ENCODE measurements at regions not wholly inside any gene's neighbourhood (a gene's known extent, or its start where the extent isn't known, plus 50 kb on each side); places are given as distances from the start of the nearest gene placed in this dataset.

- TF ChIP-seq CTCF (IDR thresholded peaks at IDR 0.05; ENCODE audit: partially characterized antibody, unreplicated experiment): no peak
- no peaks in the 10 kb centered on the region for H3K36me3 Mint-ChIP-seq (ENCODE audit: unreplicated experiment)
- H3K27ac Mint-ChIP-seq (ENCODE audit: unreplicated experiment): no peak overlapping the region
- no peaks in the 10 kb centered on the region for H3K27me3 Mint-ChIP-seq (ENCODE audit: unreplicated experiment)
- H3K4me1 Mint-ChIP-seq (ENCODE audit: low read depth, unreplicated experiment): no peaks in the 10 kb centered on the region
- no peaks in the 10 kb centered on the region for H3K9me3 Mint-ChIP-seq (ENCODE audit: unreplicated experiment)
- H3K4me3 Mint-ChIP-seq (ENCODE audit: unreplicated experiment): no peak overlapping the region
- DNase-seq: no peak
Observed at GRCh38 chrY:17277056-17277455, 603.0 kb downstream of the CDY2B start.

GRCh38 chrY:17259497-17259896 is 620.5 kb downstream of the CDY2B start:
- Mint-ChIP-seq H3K27ac (ENCODE audit: unreplicated experiment) (no peak overlapping the region), H3K4me3 (ENCODE audit: unreplicated experiment) (no peak overlapping the region), H3K4me1 (ENCODE audit: low read depth, unreplicated experiment) (peaks cover 1% of the 10 kb centered on the region), H3K36me3 (ENCODE audit: unreplicated experiment) (no peaks in the 10 kb centered on the region), H3K27me3 (ENCODE audit: unreplicated experiment) (peaks cover 2% of the 10 kb centered on the region), H3K9me3 (ENCODE audit: unreplicated experiment) (no peaks in the 10 kb centered on the region)
- no peak for TF ChIP-seq CTCF (IDR thresholded peaks at IDR 0.05; ENCODE audit: partially characterized antibody, unreplicated experiment)
- DNase-seq: no peak

- no peak overlapping the region for H3K27ac Mint-ChIP-seq (ENCODE audit: unreplicated experiment)
- TF ChIP-seq CTCF (IDR thresholded peaks at IDR 0.05; ENCODE audit: partially characterized antibody, unreplicated experiment): no peak
- peaks cover 2% of the 10 kb centered on the region for H3K27me3 Mint-ChIP-seq (ENCODE audit: unreplicated experiment)
- no peak for DNase-seq
- no peak overlapping the region for H3K4me3 Mint-ChIP-seq (ENCODE audit: unreplicated experiment)
- peaks cover 3% of the 10 kb centered on the region for H3K4me1 Mint-ChIP-seq (ENCODE audit: low read depth, unreplicated experiment)
- H3K9me3 Mint-ChIP-seq (ENCODE audit: unreplicated experiment): no peaks in the 10 kb centered on the region
- no peaks in the 10 kb centered on the region for H3K36me3 Mint-ChIP-seq (ENCODE audit: unreplicated experiment)
Observed at GRCh38 chrY:17238406-17238805, 641.6 kb downstream of the CDY2B start.

GRCh38 chrY:17235769-17236168 is 644.3 kb downstream of the CDY2B start:
- H3K4me3 Mint-ChIP-seq (ENCODE audit: unreplicated experiment): no peak overlapping the region
- no peak for TF ChIP-seq CTCF (IDR thresholded peaks at IDR 0.05; ENCODE audit: partially characterized antibody, unreplicated experiment)
- no peaks in the 10 kb centered on the region for H3K36me3 Mint-ChIP-seq (ENCODE audit: unreplicated experiment)
- H3K4me1 Mint-ChIP-seq (ENCODE audit: low read depth, unreplicated experiment): peaks cover 12% of the 10 kb centered on the region
- no peak overlapping the region for H3K27ac Mint-ChIP-seq (ENCODE audit: unreplicated experiment)
- H3K9me3 Mint-ChIP-seq (ENCODE audit: unreplicated experiment): peaks cover 2% of the 10 kb centered on the region
- no peak for DNase-seq
- H3K27me3 Mint-ChIP-seq (ENCODE audit: unreplicated experiment): peaks cover 2% of the 10 kb centered on the region

GRCh38 chrY:17233435-17234109 is 646.4 kb downstream of the CDY2B start:
- Mint-ChIP-seq H3K27me3 (ENCODE audit: unreplicated experiment) (peaks cover 2% of the 10 kb centered on the region), H3K4me3 (ENCODE audit: unreplicated experiment) (peak overlapping the region; percentile 43), H3K9me3 (ENCODE audit: unreplicated experiment) (peaks cover 2% of the 10 kb centered on the region), H3K4me1 (ENCODE audit: low read depth, unreplicated experiment) (peaks cover 12% of the 10 kb centered on the region), H3K36me3 (ENCODE audit: unreplicated experiment) (no peaks in the 10 kb centered on the region), H3K27ac (ENCODE audit: unreplicated experiment) (peak overlapping the region; percentile 74)
- no peak for DNase-seq
- TF ChIP-seq CTCF (IDR thresholded peaks at IDR 0.05; ENCODE audit: partially characterized antibody, unreplicated experiment): no peak

Measured in glutamatergic neuron (in vitro differentiated cells).